H1 (cell line): ENCODE measurements at regions not wholly inside any gene's neighbourhood (a gene's known extent, or its start where the extent isn't known, plus 50 kb on each side); places are given as distances from the start of the nearest gene placed in this dataset.

ENCODE experiments used
- TF ChIP-seq, protein P1 (sequence below): fragments of 300-600 bp; sonication (generic); IDR thresholded peaks from 2 replicates; pipeline ENCODE4 v1.7.1; 2012; ENCODE audit warnings: low read length, moderate library complexity, mild to moderate bottlenecking, inconsistent platforms; ENCODE audit not compliant: insufficient replicate concordance

DNA sequence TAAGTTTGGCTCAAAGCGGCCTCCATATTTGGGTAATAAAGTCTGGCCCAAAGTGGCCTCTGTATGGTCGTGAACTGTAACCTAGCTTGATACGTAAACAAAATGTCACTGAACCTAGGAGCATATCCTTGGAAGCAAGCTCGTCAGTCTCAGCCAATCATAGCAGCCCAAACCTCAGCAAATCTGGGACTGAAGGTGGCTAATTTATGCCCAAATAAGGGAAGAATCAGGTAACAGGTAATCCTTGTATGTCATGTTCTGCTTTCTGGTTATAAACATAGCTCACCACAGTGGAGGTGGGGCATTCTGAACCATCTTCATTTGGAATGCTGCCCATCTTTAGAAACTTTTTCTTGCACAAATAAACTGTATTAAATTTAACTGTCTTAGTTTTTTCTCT, 281.1 kb downstream of the TTLL7 start (continued):
- TF ChIP-seq, protein P1, sequence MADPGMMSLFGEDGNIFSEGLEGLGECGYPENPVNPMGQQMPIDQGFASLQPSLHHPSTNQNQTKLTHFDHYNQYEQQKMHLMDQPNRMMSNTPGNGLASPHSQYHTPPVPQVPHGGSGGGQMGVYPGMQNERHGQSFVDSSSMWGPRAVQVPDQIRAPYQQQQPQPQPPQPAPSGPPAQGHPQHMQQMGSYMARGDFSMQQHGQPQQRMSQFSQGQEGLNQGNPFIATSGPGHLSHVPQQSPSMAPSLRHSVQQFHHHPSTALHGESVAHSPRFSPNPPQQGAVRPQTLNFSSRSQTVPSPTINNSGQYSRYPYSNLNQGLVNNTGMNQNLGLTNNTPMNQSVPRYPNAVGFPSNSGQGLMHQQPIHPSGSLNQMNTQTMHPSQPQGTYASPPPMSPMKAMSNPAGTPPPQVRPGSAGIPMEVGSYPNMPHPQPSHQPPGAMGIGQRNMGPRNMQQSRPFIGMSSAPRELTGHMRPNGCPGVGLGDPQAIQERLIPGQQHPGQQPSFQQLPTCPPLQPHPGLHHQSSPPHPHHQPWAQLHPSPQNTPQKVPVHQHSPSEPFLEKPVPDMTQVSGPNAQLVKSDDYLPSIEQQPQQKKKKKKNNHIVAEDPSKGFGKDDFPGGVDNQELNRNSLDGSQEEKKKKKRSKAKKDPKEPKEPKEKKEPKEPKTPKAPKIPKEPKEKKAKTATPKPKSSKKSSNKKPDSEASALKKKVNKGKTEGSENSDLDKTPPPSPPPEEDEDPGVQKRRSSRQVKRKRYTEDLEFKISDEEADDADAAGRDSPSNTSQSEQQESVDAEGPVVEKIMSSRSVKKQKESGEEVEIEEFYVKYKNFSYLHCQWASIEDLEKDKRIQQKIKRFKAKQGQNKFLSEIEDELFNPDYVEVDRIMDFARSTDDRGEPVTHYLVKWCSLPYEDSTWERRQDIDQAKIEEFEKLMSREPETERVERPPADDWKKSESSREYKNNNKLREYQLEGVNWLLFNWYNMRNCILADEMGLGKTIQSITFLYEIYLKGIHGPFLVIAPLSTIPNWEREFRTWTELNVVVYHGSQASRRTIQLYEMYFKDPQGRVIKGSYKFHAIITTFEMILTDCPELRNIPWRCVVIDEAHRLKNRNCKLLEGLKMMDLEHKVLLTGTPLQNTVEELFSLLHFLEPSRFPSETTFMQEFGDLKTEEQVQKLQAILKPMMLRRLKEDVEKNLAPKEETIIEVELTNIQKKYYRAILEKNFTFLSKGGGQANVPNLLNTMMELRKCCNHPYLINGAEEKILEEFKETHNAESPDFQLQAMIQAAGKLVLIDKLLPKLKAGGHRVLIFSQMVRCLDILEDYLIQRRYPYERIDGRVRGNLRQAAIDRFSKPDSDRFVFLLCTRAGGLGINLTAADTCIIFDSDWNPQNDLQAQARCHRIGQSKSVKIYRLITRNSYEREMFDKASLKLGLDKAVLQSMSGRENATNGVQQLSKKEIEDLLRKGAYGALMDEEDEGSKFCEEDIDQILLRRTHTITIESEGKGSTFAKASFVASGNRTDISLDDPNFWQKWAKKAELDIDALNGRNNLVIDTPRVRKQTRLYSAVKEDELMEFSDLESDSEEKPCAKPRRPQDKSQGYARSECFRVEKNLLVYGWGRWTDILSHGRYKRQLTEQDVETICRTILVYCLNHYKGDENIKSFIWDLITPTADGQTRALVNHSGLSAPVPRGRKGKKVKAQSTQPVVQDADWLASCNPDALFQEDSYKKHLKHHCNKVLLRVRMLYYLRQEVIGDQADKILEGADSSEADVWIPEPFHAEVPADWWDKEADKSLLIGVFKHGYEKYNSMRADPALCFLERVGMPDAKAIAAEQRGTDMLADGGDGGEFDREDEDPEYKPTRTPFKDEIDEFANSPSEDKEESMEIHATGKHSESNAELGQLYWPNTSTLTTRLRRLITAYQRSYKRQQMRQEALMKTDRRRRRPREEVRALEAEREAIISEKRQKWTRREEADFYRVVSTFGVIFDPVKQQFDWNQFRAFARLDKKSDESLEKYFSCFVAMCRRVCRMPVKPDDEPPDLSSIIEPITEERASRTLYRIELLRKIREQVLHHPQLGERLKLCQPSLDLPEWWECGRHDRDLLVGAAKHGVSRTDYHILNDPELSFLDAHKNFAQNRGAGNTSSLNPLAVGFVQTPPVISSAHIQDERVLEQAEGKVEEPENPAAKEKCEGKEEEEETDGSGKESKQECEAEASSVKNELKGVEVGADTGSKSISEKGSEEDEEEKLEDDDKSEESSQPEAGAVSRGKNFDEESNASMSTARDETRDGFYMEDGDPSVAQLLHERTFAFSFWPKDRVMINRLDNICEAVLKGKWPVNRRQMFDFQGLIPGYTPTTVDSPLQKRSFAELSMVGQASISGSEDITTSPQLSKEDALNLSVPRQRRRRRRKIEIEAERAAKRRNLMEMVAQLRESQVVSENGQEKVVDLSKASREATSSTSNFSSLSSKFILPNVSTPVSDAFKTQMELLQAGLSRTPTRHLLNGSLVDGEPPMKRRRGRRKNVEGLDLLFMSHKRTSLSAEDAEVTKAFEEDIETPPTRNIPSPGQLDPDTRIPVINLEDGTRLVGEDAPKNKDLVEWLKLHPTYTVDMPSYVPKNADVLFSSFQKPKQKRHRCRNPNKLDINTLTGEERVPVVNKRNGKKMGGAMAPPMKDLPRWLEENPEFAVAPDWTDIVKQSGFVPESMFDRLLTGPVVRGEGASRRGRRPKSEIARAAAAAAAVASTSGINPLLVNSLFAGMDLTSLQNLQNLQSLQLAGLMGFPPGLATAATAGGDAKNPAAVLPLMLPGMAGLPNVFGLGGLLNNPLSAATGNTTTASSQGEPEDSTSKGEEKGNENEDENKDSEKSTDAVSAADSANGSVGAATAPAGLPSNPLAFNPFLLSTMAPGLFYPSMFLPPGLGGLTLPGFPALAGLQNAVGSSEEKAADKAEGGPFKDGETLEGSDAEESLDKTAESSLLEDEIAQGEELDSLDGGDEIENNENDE = no peak
